Activated CD8-positive, alpha-beta memory T cell treated with anti-CD3 and anti-CD28 coated beads for 36 hours (primary cell): ENCODE measurements at regions not wholly inside any gene's neighbourhood (a gene's known extent, or its start where the extent isn't known, plus 50 kb on each side); places are given as distances from the start of the nearest gene placed in this dataset.
"Not testable (repeated sequence)": the region's sequence is repeated elsewhere in the genome, so short reads cannot be mapped to it uniquely, and the experiment has no call there.

Experiments
- CTCF ChIA-PET: fragments of 350-600 bp; sonication (Branson Sonifier 250); formaldehyde crosslinking; loops from one replicate; lab custom pipeline; 2021; ENCODE audit warnings: antibody characterized with exemption; lab: Charles Lee
- POLR2A ChIA-PET: fragments of 350-600 bp; sonication (Branson Sonifier 250); formaldehyde crosslinking; loops from one replicate; lab custom pipeline; 2021; ENCODE audit warnings: antibody characterized with exemption; lab: Charles Lee

GRCh38 chr3:107224026-107224596 lies 153.1 kb upstream of the CCDC54 start:
- ChIA-PET POLR2A (no interaction called here), CTCF (no interaction called here)

- CTCF ChIA-PET = interaction anchor here (0.7 kb wide), 1 partner anchor 9 kb away, joined by 3 read pairs; no protein-coding TSS in a partner anchor
Observed at GRCh38 chr3:107227091-107227490, 150.1 kb upstream of the CCDC54 start.

GRCh38 chr3:107233877-107234276 lies 143.4 kb upstream of the CCDC54 start:
- POLR2A ChIA-PET, CTCF ChIA-PET: not testable (repeated sequence)

More at GRCh38 chr3:107227091-107227490, 150.1 kb upstream of the CCDC54 start:
- POLR2A ChIA-PET = no interaction called here

GRCh38 chr3:107235193-107235927 lies 141.9 kb upstream of the CCDC54 start:
- CTCF ChIA-PET = interaction anchor here (0.6 to 1.4 kb wide), 9 partner anchors 8 to 1242 kb away, joined by 3 to 5 read pairs (median 3); no protein-coding TSS in a partner anchor
- POLR2A ChIA-PET = interaction anchor here (0.7 kb wide), 1 partner anchor 8 kb away, joined by 3 read pairs; no protein-coding TSS in a partner anchor

GRCh38 chr3:107235928-107236315 lies 141.3 kb upstream of the CCDC54 start:
- POLR2A ChIA-PET = interaction anchor here (0.7 kb wide), 1 partner anchor 8 kb away, joined by 3 read pairs; no protein-coding TSS in a partner anchor
- CTCF ChIA-PET = interaction anchor here (0.8 to 1.4 kb wide), 7 partner anchors 8 to 1242 kb away, joined by 3 to 5 read pairs (median 3); no protein-coding TSS in a partner anchor

- POLR2A ChIA-PET = interaction anchor here (0.6 kb wide), 1 partner anchor 1241 kb away, joined by 3 read pairs; no protein-coding TSS in a partner anchor
Observed at GRCh38 chr3:107236655-107237337, 140.4 kb upstream of the CCDC54 start.

GRCh38 chr3:107238787-107239186 lies 138.5 kb upstream of the CCDC54 start:
- POLR2A ChIA-PET = interaction anchor here (0.7 kb wide), 1 partner anchor 284 kb away, joined by 4 read pairs; the partner anchor contains the start of gene BBX
- CTCF ChIA-PET = no interaction called here

More at GRCh38 chr3:107236655-107237337, 140.4 kb upstream of the CCDC54 start:
- CTCF ChIA-PET = no interaction called here

GRCh38 chr3:107239703-107240102 lies 137.5 kb upstream of the CCDC54 start:
- POLR2A ChIA-PET = no interaction called here

GRCh38 chr3:107240183-107241091 lies 136.8 kb upstream of the CCDC54 start:
- POLR2A ChIA-PET = interaction anchor here (0.6 kb wide), 1 partner anchor 189 kb away, joined by 10 read pairs; no protein-coding TSS in a partner anchor
- CTCF ChIA-PET = no interaction called here

More at GRCh38 chr3:107239703-107240102, 137.5 kb upstream of the CCDC54 start:
- CTCF ChIA-PET = no interaction called here

GRCh38 chr3:107241217-107241616 lies 136.0 kb upstream of the CCDC54 start:
- POLR2A ChIA-PET = no interaction called here

GRCh38 chr3:107242579-107242978 lies 134.7 kb upstream of the CCDC54 start:
- POLR2A ChIA-PET = no interaction called here
- CTCF ChIA-PET = interaction anchor here (0.6 kb wide), 1 partner anchor 1650 kb away, joined by 3 read pairs; no protein-coding TSS in a partner anchor

More at GRCh38 chr3:107241217-107241616, 136.0 kb upstream of the CCDC54 start:
- CTCF ChIA-PET = no interaction called here

GRCh38 chr3:107247116-107247515 lies 130.1 kb upstream of the CCDC54 start:
- CTCF ChIA-PET = no interaction called here
- POLR2A ChIA-PET = no interaction called here

GRCh38 chr3:107249132-107249531 lies 128.1 kb upstream of the CCDC54 start:
- ChIA-PET POLR2A (no interaction called here), CTCF (no interaction called here)

GRCh38 chr3:107250221-107250620 lies 127.0 kb upstream of the CCDC54 start:
- POLR2A ChIA-PET = no interaction called here
- CTCF ChIA-PET = no interaction called here

GRCh38 chr3:107251819-107252218 lies 125.4 kb upstream of the CCDC54 start:
- CTCF ChIA-PET = no interaction called here
- POLR2A ChIA-PET = no interaction called here

GRCh38 chr3:107256963-107257362 lies 120.3 kb upstream of the CCDC54 start:
- ChIA-PET POLR2A (no interaction called here), CTCF (no interaction called here)

GRCh38 chr3:107258300-107258699 lies 118.9 kb upstream of the CCDC54 start:
- CTCF ChIA-PET = no interaction called here
- POLR2A ChIA-PET = no interaction called here

GRCh38 chr3:107260207-107260606 lies 117.0 kb upstream of the CCDC54 start:
- POLR2A ChIA-PET = no interaction called here
- CTCF ChIA-PET = interaction anchor here (1.2 to 1.4 kb wide), 2 partner anchors 24 to 170 kb away, joined by 3 read pairs; no protein-coding TSS in a partner anchor
